Activated CD8-positive, alpha-beta T cell treated with anti-CD3 and anti-CD28 coated beads for 36 hours (primary cell): ENCODE measurements at regions not wholly inside any gene's neighbourhood (a gene's known extent, or its start where the extent isn't known, plus 50 kb on each side); places are given as distances from the start of the nearest gene placed in this dataset.

Source experiments
- ATAC-seq: fragments of 200-7000 bp; cut with Tn5 transposase; one replicate; pipeline ENCODE4 v1.10.0; 2021; ENCODE audit warnings: mild to moderate bottlenecking, moderate library complexity
- CTCF ChIA-PET: fragments of 350-600 bp; sonication (Branson Sonifier 250); formaldehyde crosslinking; loops from one replicate; lab custom pipeline; 2021; ENCODE audit warnings: antibody characterized with exemption; lab: Charles Lee
- POLR2A ChIA-PET: fragments of 350-600 bp; sonication (Branson Sonifier 250); formaldehyde crosslinking; loops from one replicate; lab custom pipeline; 2021; ENCODE audit warnings: antibody characterized with exemption; lab: Charles Lee
- DNase-seq: peaks from one replicate; pipeline ENCODE4 v3.0.0-alpha.2; 2020
- H3K27ac Mint-ChIP-seq: one replicate; pipeline ENCODE4 v1.8.0; 2021; ENCODE audit warnings: mild to moderate bottlenecking, mixed read lengths
- H3K27me3 Mint-ChIP-seq: one replicate; pipeline ENCODE4 v1.8.0; 2021; ENCODE audit warnings: mixed read lengths
- H3K36me3 Mint-ChIP-seq: one replicate; pipeline ENCODE4 v1.8.0; 2021; ENCODE audit warnings: low read depth, mixed read lengths
- H3K4me1 Mint-ChIP-seq: one replicate; pipeline ENCODE4 v1.8.0; 2021; ENCODE audit warnings: low read depth, mixed read lengths
- H3K4me3 Mint-ChIP-seq: one replicate; pipeline ENCODE4 v1.8.0; 2021; ENCODE audit warnings: mild to moderate bottlenecking, moderate library complexity, mixed read lengths
- H3K9me3 Mint-ChIP-seq: one replicate; pipeline ENCODE4 v1.8.0; 2021; ENCODE audit warnings: mixed read lengths
- intact Hi-C: fragments of 100-400 bp; cut with micrococcal nuclease; formaldehyde crosslinking; loops from one replicate; pipeline ENCODE4 v1.10.0; 2022
- TF ChIP-seq, protein P1 (sequence below): fragments of 200-600 bp; IDR thresholded peaks from one replicate; pipeline ENCODE4 v1.8.0; 2022; ENCODE audit warnings: antibody characterized with exemption, mild to moderate bottlenecking

- TF ChIP-seq, protein P1, sequence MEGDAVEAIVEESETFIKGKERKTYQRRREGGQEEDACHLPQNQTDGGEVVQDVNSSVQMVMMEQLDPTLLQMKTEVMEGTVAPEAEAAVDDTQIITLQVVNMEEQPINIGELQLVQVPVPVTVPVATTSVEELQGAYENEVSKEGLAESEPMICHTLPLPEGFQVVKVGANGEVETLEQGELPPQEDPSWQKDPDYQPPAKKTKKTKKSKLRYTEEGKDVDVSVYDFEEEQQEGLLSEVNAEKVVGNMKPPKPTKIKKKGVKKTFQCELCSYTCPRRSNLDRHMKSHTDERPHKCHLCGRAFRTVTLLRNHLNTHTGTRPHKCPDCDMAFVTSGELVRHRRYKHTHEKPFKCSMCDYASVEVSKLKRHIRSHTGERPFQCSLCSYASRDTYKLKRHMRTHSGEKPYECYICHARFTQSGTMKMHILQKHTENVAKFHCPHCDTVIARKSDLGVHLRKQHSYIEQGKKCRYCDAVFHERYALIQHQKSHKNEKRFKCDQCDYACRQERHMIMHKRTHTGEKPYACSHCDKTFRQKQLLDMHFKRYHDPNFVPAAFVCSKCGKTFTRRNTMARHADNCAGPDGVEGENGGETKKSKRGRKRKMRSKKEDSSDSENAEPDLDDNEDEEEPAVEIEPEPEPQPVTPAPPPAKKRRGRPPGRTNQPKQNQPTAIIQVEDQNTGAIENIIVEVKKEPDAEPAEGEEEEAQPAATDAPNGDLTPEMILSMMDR, result no peak
- CTCF ChIA-PET, result interaction anchor here (1.4 kb wide), 1 partner anchor 19 kb away, joined by 3 read pairs; no protein-coding TSS in a partner anchor
Observed at GRCh38 chr14:54194501-54194900, 202.3 kb upstream of the CDKN3 start.

GRCh38 chr14:54197369-54197768 is 199.4 kb upstream of the CDKN3 start:
- H3K27ac Mint-ChIP-seq, result no peak overlapping the region
- CTCF ChIA-PET, result no interaction called here
- DNase-seq (no peak), ATAC-seq (no peak)
- H3K27me3 Mint-ChIP-seq, result no peaks in the 10 kb centered on the region
- H3K9me3 Mint-ChIP-seq, result peaks cover 9% of the 10 kb centered on the region
- intact Hi-C loops, result no loop called here
- H3K4me1 Mint-ChIP-seq, result no peaks in the 10 kb centered on the region
- TF ChIP-seq, protein P1, result no peak
- no peaks in the 10 kb centered on the region for H3K36me3 Mint-ChIP-seq
- no peak overlapping the region for H3K4me3 Mint-ChIP-seq
- POLR2A ChIA-PET, result no interaction called here

More at GRCh38 chr14:54194501-54194900, 202.3 kb upstream of the CDKN3 start:
- intact Hi-C loops, result no loop called here
- Mint-ChIP-seq H3K36me3 (no peaks in the 10 kb centered on the region), H3K27me3 (no peaks in the 10 kb centered on the region), H3K9me3 (peaks cover 9% of the 10 kb centered on the region), H3K4me1 (peaks cover 4% of the 10 kb centered on the region), H3K27ac (no peak overlapping the region), H3K4me3 (no peak overlapping the region)
- POLR2A ChIA-PET, result no interaction called here
- DNase-seq (no peak), ATAC-seq (no peak)

DNA sequence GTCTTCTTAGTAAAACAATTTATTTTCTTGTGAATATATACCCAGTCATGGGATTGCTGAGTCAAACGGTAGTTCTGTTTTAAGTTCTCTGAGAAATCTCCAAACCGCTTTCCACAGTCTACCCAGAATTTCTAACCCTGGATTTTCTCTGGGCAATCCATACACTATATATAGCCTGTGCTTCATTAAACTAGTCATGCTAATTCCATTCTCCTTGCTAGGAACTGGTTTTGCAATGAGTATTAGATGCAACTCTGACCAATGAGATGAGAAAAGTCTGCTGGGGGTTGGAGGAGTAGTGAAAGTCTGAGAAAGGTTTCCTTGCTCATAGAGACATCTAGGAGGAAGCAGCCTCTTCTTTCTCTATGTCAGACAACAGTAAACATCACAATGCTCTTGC is 196.1 kb upstream of the CDKN3 start:
- no peak overlapping the region for H3K27ac Mint-ChIP-seq
- H3K9me3 Mint-ChIP-seq, result peaks cover 9% of the 10 kb centered on the region
- no peaks in the 10 kb centered on the region for H3K4me1 Mint-ChIP-seq
- H3K27me3 Mint-ChIP-seq, result peaks cover 1% of the 10 kb centered on the region
- ChIA-PET POLR2A (no interaction called here), CTCF (interaction anchor here (0.8 kb wide), 1 partner anchor 148 kb away, joined by 3 read pairs; no protein-coding TSS in a partner anchor)
- ATAC-seq (no peak), DNase-seq (no peak)
- no peaks in the 10 kb centered on the region for H3K36me3 Mint-ChIP-seq
- intact Hi-C loops, result no loop called here
- H3K4me3 Mint-ChIP-seq, result no peak overlapping the region
- TF ChIP-seq, protein P1, result no peak

DNA sequence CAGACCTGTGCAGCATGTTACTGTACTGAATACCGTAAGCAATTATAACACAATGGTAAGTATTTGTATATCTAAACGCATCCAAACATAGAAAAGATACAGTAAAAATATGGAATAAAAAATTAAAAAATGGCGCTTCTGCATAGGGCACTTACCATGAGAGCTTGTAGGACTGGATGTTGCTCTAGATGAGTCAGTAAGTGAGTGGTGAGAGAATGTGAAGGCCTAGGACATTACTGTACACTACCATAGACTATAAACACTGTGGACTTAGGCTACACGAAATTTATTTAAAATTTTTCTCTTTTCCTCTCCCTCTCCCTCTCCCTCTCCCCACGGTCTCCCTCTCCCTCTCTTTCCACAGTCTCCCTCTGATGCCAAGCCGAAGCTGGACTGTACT is 194.5 kb upstream of the CDKN3 start:
- Mint-ChIP-seq H3K9me3 (peaks cover 9% of the 10 kb centered on the region), H3K4me3 (no peak overlapping the region), H3K27me3 (peaks cover 5% of the 10 kb centered on the region), H3K36me3 (no peaks in the 10 kb centered on the region), H3K27ac (no peak overlapping the region), H3K4me1 (no peaks in the 10 kb centered on the region)
- intact Hi-C loops, result no loop called here
- TF ChIP-seq, protein P1, result no peak
- POLR2A ChIA-PET, result no interaction called here
- CTCF ChIA-PET, result no interaction called here
- DNase-seq (no peak), ATAC-seq (no peak)

DNA sequence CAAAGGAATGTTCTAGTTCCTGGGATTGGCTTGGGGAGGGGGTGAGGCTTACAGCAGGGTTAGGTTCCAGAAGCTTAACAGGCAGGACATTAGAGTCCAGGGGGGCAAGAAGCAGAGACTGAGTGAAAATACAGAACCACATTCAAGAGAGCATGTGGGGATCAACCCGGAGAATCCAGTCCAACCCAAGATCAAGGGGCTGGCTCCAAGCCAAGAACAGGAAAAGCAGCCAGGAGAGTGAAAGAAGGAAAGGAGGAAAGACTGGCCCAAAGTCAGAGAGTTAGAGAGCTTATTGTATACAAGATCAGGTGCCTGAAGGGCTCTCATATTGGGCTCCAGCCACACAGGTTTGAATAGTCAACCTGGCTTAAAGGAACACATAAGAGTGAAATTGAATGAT is 190.3 kb upstream of the CDKN3 start:
- intact Hi-C loops, result no loop called here
- ATAC-seq, result no peak
- H3K27me3 Mint-ChIP-seq, result peaks cover 11% of the 10 kb centered on the region
- no peaks in the 10 kb centered on the region for H3K9me3 Mint-ChIP-seq
- ChIA-PET POLR2A (no interaction called here), CTCF (no interaction called here)
- DNase-seq, result no peak
- no peaks in the 10 kb centered on the region for H3K4me1 Mint-ChIP-seq
- H3K4me3 Mint-ChIP-seq, result no peak overlapping the region
- no peaks in the 10 kb centered on the region for H3K36me3 Mint-ChIP-seq
- no peak overlapping the region for H3K27ac Mint-ChIP-seq
- TF ChIP-seq, protein P1, result no peak
